ENCODE measurements at regions not wholly inside any gene's neighbourhood (a gene's known extent, or its start where the extent isn't known, plus 50 kb on each side); places are given as distances from the start of the nearest gene placed in this dataset.
"Not testable (repeated sequence)": the region's sequence is repeated elsewhere in the genome, so short reads cannot be mapped to it uniquely, and the experiment has no call there.

GRCh38 chr9:66263621-66264020, 526.7 kb downstream of the FOXD4L4 start:
- H3K27me3 Mint-ChIP-seq (ENCODE audit: insufficient read depth, unreplicated experiment); intact Hi-C loops (cut with micrococcal nuclease; ENCODE audit: unreplicated experiment); CTCF ChIA-PET: not testable (repeated sequence)

GRCh38 chr9:66264786-66265185, 527.8 kb downstream of the FOXD4L4 start:
- H3K27me3 Mint-ChIP-seq (ENCODE audit: insufficient read depth, unreplicated experiment); H3K27ac Mint-ChIP-seq (ENCODE audit: unreplicated experiment); H3K36me3 ChIP-seq (ENCODE audit: control insufficient read depth, insufficient read depth, low read length); H3K9me3 ChIP-seq; H3K36me3 Mint-ChIP-seq (ENCODE audit: insufficient read depth, unreplicated experiment); intact Hi-C loops (cut with micrococcal nuclease; ENCODE audit: unreplicated experiment); H3K27me3 ChIP-seq (replicated peaks; ENCODE audit: control insufficient read depth, insufficient read depth, low read length); H3K4me1 Mint-ChIP-seq (ENCODE audit: low read depth, unreplicated experiment); POLR2A ChIA-PET; DNase-seq; H3K4me1 ChIP-seq; H3K4me3 ChIP-seq (ENCODE audit: low read depth, low read length); H3K4me3 Mint-ChIP-seq (ENCODE audit: unreplicated experiment); CTCF ChIA-PET; BruUV-seq (replicated peaks); H3K9me3 Mint-ChIP-seq (ENCODE audit: unreplicated experiment): not testable (repeated sequence)

More at GRCh38 chr9:66263621-66264020, 526.7 kb downstream of the FOXD4L4 start:
- H3K9me3 ChIP-seq; H3K36me3 Mint-ChIP-seq (ENCODE audit: insufficient read depth, unreplicated experiment); DNase-seq; H3K27me3 ChIP-seq (replicated peaks; ENCODE audit: control insufficient read depth, insufficient read depth, low read length); H3K36me3 ChIP-seq (ENCODE audit: control insufficient read depth, insufficient read depth, low read length); H3K4me1 Mint-ChIP-seq (ENCODE audit: low read depth, unreplicated experiment); H3K4me3 ChIP-seq (ENCODE audit: low read depth, low read length); POLR2A ChIA-PET; H3K4me3 Mint-ChIP-seq (ENCODE audit: unreplicated experiment); BruUV-seq (replicated peaks); H3K9me3 Mint-ChIP-seq (ENCODE audit: unreplicated experiment); H3K27ac Mint-ChIP-seq (ENCODE audit: unreplicated experiment); H3K4me1 ChIP-seq: not testable (repeated sequence)

GRCh38 chr9:66266202-66266601, 529.3 kb downstream of the FOXD4L4 start:
- H3K27ac Mint-ChIP-seq (ENCODE audit: unreplicated experiment); H3K9me3 ChIP-seq; H3K36me3 Mint-ChIP-seq (ENCODE audit: insufficient read depth, unreplicated experiment); intact Hi-C loops (cut with micrococcal nuclease; ENCODE audit: unreplicated experiment); H3K4me3 ChIP-seq (ENCODE audit: low read depth, low read length); H3K4me1 ChIP-seq; H3K27me3 Mint-ChIP-seq (ENCODE audit: insufficient read depth, unreplicated experiment); BruUV-seq (replicated peaks); H3K36me3 ChIP-seq (ENCODE audit: control insufficient read depth, insufficient read depth, low read length); H3K27me3 ChIP-seq (replicated peaks; ENCODE audit: control insufficient read depth, insufficient read depth, low read length); POLR2A ChIA-PET; H3K9me3 Mint-ChIP-seq (ENCODE audit: unreplicated experiment); H3K4me1 Mint-ChIP-seq (ENCODE audit: low read depth, unreplicated experiment); CTCF ChIA-PET: not testable (repeated sequence)
- DNase-seq, result peak in 1 of 2 experiments; percentile 12
- H3K4me3 Mint-ChIP-seq (ENCODE audit: unreplicated experiment), result peak overlapping the region; percentile 53

DNA sequence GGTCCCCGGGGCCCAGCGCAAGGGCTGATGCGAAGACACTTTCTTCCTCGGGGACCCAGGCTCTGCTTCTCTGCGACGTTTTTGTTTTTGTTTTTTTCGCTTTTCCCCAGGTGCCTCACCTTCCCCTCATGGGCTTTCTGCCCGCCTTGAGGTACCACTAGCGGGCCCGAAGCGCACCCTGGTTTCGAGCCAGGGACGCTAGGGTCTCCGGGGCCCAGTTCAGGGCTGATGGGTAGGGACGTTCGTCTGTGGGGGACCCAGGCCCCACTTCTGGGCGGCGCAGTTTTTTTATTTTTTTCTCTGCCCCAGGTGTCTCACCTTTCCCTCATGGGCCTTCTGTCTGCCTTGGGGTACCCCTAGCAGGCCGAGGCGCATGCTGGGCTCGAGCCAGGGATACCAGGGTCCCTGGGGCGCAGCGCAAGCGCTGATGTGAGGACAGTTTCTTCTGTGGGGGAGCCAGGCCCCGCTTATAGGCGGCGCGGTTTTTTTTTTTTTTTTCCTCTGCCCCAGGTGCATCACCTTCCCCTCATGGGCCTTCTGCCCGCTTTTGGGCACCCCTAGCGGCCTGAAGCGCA, 530.0 kb downstream of the FOXD4L4 start:
- H3K27me3 Mint-ChIP-seq (ENCODE audit: insufficient read depth, unreplicated experiment); H3K27me3 ChIP-seq (replicated peaks; ENCODE audit: control insufficient read depth, insufficient read depth, low read length); DNase-seq; H3K4me3 Mint-ChIP-seq (ENCODE audit: unreplicated experiment); H3K9me3 Mint-ChIP-seq (ENCODE audit: unreplicated experiment); H3K4me1 ChIP-seq; H3K4me1 Mint-ChIP-seq (ENCODE audit: low read depth, unreplicated experiment); H3K9me3 ChIP-seq; H3K36me3 Mint-ChIP-seq (ENCODE audit: insufficient read depth, unreplicated experiment); intact Hi-C loops (cut with micrococcal nuclease; ENCODE audit: unreplicated experiment); H3K36me3 ChIP-seq (ENCODE audit: control insufficient read depth, insufficient read depth, low read length); H3K4me3 ChIP-seq (ENCODE audit: low read depth, low read length); H3K27ac Mint-ChIP-seq (ENCODE audit: unreplicated experiment); POLR2A ChIA-PET; BruUV-seq (replicated peaks); CTCF ChIA-PET: not testable (repeated sequence)

GRCh38 chr9:66267684-66268083, 530.7 kb downstream of the FOXD4L4 start:
- H3K36me3 ChIP-seq (ENCODE audit: control insufficient read depth, insufficient read depth, low read length); H3K9me3 ChIP-seq; BruUV-seq (replicated peaks); H3K27me3 Mint-ChIP-seq (ENCODE audit: insufficient read depth, unreplicated experiment); H3K9me3 Mint-ChIP-seq (ENCODE audit: unreplicated experiment); H3K4me3 Mint-ChIP-seq (ENCODE audit: unreplicated experiment); CTCF ChIA-PET; H3K4me1 Mint-ChIP-seq (ENCODE audit: low read depth, unreplicated experiment); intact Hi-C loops (cut with micrococcal nuclease; ENCODE audit: unreplicated experiment); POLR2A ChIA-PET; DNase-seq; H3K27ac Mint-ChIP-seq (ENCODE audit: unreplicated experiment); H3K36me3 Mint-ChIP-seq (ENCODE audit: insufficient read depth, unreplicated experiment); H3K27me3 ChIP-seq (replicated peaks; ENCODE audit: control insufficient read depth, insufficient read depth, low read length); H3K4me1 ChIP-seq; H3K4me3 ChIP-seq (ENCODE audit: low read depth, low read length): not testable (repeated sequence)

GRCh38 chr9:66269024-66269423, 532.1 kb downstream of the FOXD4L4 start:
- H3K4me3 ChIP-seq (ENCODE audit: low read depth, low read length); DNase-seq; H3K27me3 Mint-ChIP-seq (ENCODE audit: insufficient read depth, unreplicated experiment); H3K4me1 ChIP-seq; CTCF ChIA-PET; H3K27me3 ChIP-seq (replicated peaks; ENCODE audit: control insufficient read depth, insufficient read depth, low read length); H3K27ac Mint-ChIP-seq (ENCODE audit: unreplicated experiment); intact Hi-C loops (cut with micrococcal nuclease; ENCODE audit: unreplicated experiment); POLR2A ChIA-PET; H3K36me3 Mint-ChIP-seq (ENCODE audit: insufficient read depth, unreplicated experiment); H3K4me1 Mint-ChIP-seq (ENCODE audit: low read depth, unreplicated experiment); H3K9me3 ChIP-seq; H3K9me3 Mint-ChIP-seq (ENCODE audit: unreplicated experiment); H3K4me3 Mint-ChIP-seq (ENCODE audit: unreplicated experiment); H3K36me3 ChIP-seq (ENCODE audit: control insufficient read depth, insufficient read depth, low read length); BruUV-seq (replicated peaks): not testable (repeated sequence)

DNA sequence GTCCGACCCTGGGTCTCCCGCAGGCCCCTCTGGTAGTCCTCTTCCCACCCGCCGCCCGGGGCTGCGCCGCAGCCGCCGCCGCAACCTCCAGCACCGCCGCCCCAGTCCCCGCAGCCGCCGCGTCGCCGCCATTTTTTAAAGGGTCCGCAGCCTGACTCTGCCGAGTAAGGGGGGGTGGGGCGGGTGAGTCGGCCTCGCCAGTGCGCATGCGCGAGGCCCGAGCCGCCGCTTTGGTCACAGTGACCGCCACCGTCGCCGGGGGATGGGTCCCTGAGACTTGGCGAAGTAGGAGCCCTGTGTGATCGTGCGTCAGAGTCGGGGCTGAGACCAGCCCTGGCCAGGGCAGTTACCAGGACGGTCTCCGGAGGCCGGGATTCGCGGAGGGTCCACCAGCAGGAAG, 532.8 kb downstream of the FOXD4L4 start:
- POLR2A ChIA-PET; H3K36me3 ChIP-seq (ENCODE audit: control insufficient read depth, insufficient read depth, low read length): not testable (repeated sequence)

More for the DNA sequence above, 532.8 kb downstream of the FOXD4L4 start:
- H3K36me3 Mint-ChIP-seq (ENCODE audit: insufficient read depth, unreplicated experiment); H3K4me1 ChIP-seq; H3K9me3 Mint-ChIP-seq (ENCODE audit: unreplicated experiment); BruUV-seq (replicated peaks); H3K4me3 ChIP-seq (ENCODE audit: low read depth, low read length); CTCF ChIA-PET; intact Hi-C loops (cut with micrococcal nuclease; ENCODE audit: unreplicated experiment); H3K4me1 Mint-ChIP-seq (ENCODE audit: low read depth, unreplicated experiment); H3K9me3 ChIP-seq; H3K27me3 Mint-ChIP-seq (ENCODE audit: insufficient read depth, unreplicated experiment); H3K27me3 ChIP-seq (replicated peaks; ENCODE audit: control insufficient read depth, insufficient read depth, low read length): not testable (repeated sequence)
- DNase-seq, result peak; percentile 66 to 67
- Mint-ChIP-seq H3K4me3 (ENCODE audit: unreplicated experiment) (peak overlapping the region; percentile 95), H3K27ac (ENCODE audit: unreplicated experiment) (peak overlapping the region; percentile 85)

All from Caco-2 (cell line).